Esophagus muscularis mucosa (tissue), 4 donors: ENCODE measurements at regions not wholly inside any gene's neighbourhood (a gene's known extent, or its start where the extent isn't known, plus 50 kb on each side); places are given as distances from the start of the nearest gene placed in this dataset.

Experiments used
- DNase-seq: peaks from one replicate; pipeline ENCODE4 v3.0.0-alpha.2; 2017; ENCODE audit errors: extremely low spot score
- H3K27ac ChIP-seq, 4 donors: fragments of 200-600 bp; sonication (generic); replicated peaks in 1 of 4; 1 replicate in 3 of 4; 2 replicates in 1 of 4; pipeline ENCODE4 v1.5.1; 2016 to 2019; ENCODE audit warnings: mild to moderate bottlenecking in 1 of 4
- H3K27me3 ChIP-seq, 4 donors: fragments of 200-600 bp; sonication (generic); one replicate each; pipeline versions ENCODE4 v1.5.1 to v1.6.0; 2016 to 2019
- H3K36me3 ChIP-seq, 4 donors: fragments of 200-600 bp; sonication (generic); one replicate each; pipeline ENCODE4 v1.5.1; 2016 to 2019
- H3K4me1 ChIP-seq, 4 donors: fragments of 200-600 bp; sonication (generic); one replicate each; pipeline ENCODE4 v1.5.1; 2016 to 2019
- H3K4me3 ChIP-seq, 4 donors: fragments of 200-600 bp; sonication (generic); 1 replicate in 2 of 4; 2 replicates in 2 of 4; pipeline ENCODE4 v1.5.1; 2016 to 2019; ENCODE audit warnings: mild to moderate bottlenecking in 4 of 4, moderate library complexity in 1 of 4
- H3K9me3 ChIP-seq, 4 donors: fragments of 200-600 bp; sonication (generic); 1 replicate in 3 of 4; 2 replicates in 1 of 4; pipeline ENCODE4 v1.5.1; 2016 to 2019
- EP300 ChIP-seq: sonication (generic); formaldehyde crosslinking; IDR thresholded peaks from one replicate; pipeline ENCODE4 v1.6.1; 2017; ENCODE audit warnings: antibody characterized with exemption
- POLR2A ChIP-seq: fragments of 450-650 bp; IDR thresholded peaks from one replicate; pipeline ENCODE4 v1.6.1; 2017; ENCODE audit warnings: antibody characterized with exemption, moderate library complexity, mild to moderate bottlenecking, low read depth
- POLR2AphosphoS5 ChIP-seq, 2 donors: sonication (generic); formaldehyde crosslinking; IDR thresholded peaks; one replicate each; pipeline ENCODE4 v1.6.1; 2017; ENCODE audit warnings: antibody characterized with exemption in 2 of 2
- WGBS: methylation state at CpG from one replicate; pipeline ENCODE4 v1.1.5; 2018; 5-methylcytosine and 5-hydroxymethylcytosine counted together
- intact Hi-C: fragments of 100-400 bp; cut with DNase I; formaldehyde crosslinking; loops from one replicate; pipeline ENCODE4 v1.15.1; 2023
- TF ChIP-seq, protein P1 (sequence below), 3 experiments: fragments of 200-600 bp in 2 of 3; fragments of 450-650 bp in 1 of 3; sonication (generic) in 2 of 3; IDR thresholded peaks; one replicate each; pipeline ENCODE4 v1.5.1; 2017 to 2019; ENCODE audit warnings: antibody characterized with exemption in 3 of 3, mild to moderate bottlenecking in 2 of 3, moderate library complexity in 1 of 3

DNA sequence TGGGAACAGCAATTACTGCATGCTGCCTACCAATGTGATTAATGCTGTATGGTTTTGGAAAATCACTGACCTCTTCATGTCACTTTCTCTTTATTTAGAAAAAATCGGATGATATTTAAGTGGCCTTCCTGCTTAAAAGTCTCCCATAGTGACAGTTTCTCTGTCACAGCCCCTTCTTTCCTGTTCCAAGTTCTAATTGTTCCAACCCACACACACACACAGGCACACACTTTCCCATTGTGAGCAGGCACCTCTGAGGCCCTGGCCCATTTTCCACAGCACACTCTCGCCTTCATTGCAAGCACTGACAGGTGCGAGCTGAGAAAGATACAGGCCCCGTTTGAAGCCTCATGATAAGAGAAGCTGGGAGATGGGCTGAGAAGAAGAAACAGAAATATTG lies 505.9 kb downstream of the HS3ST4 start:
- no peak for TF ChIP-seq EP300
- TF ChIP-seq, protein P1, sequence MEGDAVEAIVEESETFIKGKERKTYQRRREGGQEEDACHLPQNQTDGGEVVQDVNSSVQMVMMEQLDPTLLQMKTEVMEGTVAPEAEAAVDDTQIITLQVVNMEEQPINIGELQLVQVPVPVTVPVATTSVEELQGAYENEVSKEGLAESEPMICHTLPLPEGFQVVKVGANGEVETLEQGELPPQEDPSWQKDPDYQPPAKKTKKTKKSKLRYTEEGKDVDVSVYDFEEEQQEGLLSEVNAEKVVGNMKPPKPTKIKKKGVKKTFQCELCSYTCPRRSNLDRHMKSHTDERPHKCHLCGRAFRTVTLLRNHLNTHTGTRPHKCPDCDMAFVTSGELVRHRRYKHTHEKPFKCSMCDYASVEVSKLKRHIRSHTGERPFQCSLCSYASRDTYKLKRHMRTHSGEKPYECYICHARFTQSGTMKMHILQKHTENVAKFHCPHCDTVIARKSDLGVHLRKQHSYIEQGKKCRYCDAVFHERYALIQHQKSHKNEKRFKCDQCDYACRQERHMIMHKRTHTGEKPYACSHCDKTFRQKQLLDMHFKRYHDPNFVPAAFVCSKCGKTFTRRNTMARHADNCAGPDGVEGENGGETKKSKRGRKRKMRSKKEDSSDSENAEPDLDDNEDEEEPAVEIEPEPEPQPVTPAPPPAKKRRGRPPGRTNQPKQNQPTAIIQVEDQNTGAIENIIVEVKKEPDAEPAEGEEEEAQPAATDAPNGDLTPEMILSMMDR (IDR thresholded peaks at IDR 0.05): no peak
- TF ChIP-seq POLR2A: no peak
- TF ChIP-seq POLR2AphosphoS5 (IDR thresholded peaks at IDR 0.05): no peak
- H3K27me3 ChIP-seq: no peaks in the 10 kb centered on the region
- H3K36me3 ChIP-seq: no peaks in the 10 kb centered on the region
- intact Hi-C loops: no loop called here
- no peaks in the 10 kb centered on the region for H3K4me1 ChIP-seq
- no peaks in the 10 kb centered on the region for H3K9me3 ChIP-seq
- peak; percentile 70 for DNase-seq
- no peak overlapping the region for H3K27ac ChIP-seq
- H3K4me3 ChIP-seq: no peak overlapping the region
- 56% methylated on average over 4 of the region's 4 CpGs for WGBS

DNA sequence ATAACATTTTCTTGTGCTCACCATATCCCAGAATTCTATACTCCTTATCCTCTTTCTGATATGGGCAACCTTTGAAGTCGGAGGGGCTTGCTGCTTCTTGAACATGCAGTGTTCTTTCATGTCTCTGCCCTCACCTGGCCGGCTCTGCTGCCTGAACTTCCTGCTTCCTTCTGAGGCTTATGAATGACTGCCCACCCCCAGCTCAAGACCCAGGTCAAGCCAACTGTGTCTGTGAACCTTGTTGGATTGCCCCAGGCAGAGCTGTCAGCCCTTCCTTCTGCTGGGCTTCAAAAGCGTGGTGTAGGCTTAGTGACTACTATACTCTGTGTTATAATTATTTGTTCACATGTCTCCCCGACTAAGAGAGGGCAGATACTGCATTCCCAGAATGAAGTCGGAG lies 506.5 kb downstream of the HS3ST4 start:
- Histone ChIP-seq H3K27ac (no peak overlapping the region), H3K9me3 (no peaks in the 10 kb centered on the region), H3K4me3 (no peak overlapping the region), H3K27me3 (no peaks in the 10 kb centered on the region), H3K4me1 (no peaks in the 10 kb centered on the region), H3K36me3 (no peaks in the 10 kb centered on the region)
- TF ChIP-seq POLR2AphosphoS5 (IDR thresholded peaks at IDR 0.05): no peak
- TF ChIP-seq EP300: no peak
- TF ChIP-seq, protein P1 (IDR thresholded peaks at IDR 0.05): no peak
- TF ChIP-seq POLR2A: no peak
- intact Hi-C loops: no loop called here
- WGBS: 58% methylated on average over 5 of the region's 5 CpGs
- peak; percentile 90 for DNase-seq

DNA sequence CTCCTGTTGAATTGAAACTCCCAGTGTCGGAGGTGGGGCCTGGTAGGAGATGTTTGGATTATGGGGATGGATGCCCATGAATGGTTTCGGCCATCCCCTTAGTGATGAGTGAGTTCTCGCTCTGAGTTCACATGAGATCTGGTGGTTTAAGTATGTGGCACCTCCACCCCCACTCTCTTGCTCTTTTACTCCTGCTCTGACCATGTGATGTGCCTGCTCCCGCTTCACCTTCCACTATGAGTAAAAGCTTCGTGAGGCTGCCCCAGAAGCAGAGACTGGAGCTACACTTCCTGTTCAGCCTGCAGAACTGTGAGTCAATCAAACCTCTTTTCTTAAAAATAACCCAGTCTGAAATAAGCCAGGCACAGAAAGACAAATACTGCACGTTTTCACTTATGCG lies 512.4 kb downstream of the HS3ST4 start:
- Histone ChIP-seq H3K4me3 (no peak overlapping the region), H3K27ac (no peak overlapping the region), H3K27me3 (no peaks in the 10 kb centered on the region), H3K4me1 (no peaks in the 10 kb centered on the region), H3K9me3 (no peaks in the 10 kb centered on the region), H3K36me3 (no peaks in the 10 kb centered on the region)
- intact Hi-C loops: no loop called here
- WGBS: 79% methylated on average over 7 of the region's 7 CpGs
- DNase-seq: no peak
- TF ChIP-seq, protein P1 (IDR thresholded peaks at IDR 0.05): no peak
- TF ChIP-seq POLR2A (no peak), EP300 (no peak), POLR2AphosphoS5 (IDR thresholded peaks at IDR 0.05) (no peak)

DNA sequence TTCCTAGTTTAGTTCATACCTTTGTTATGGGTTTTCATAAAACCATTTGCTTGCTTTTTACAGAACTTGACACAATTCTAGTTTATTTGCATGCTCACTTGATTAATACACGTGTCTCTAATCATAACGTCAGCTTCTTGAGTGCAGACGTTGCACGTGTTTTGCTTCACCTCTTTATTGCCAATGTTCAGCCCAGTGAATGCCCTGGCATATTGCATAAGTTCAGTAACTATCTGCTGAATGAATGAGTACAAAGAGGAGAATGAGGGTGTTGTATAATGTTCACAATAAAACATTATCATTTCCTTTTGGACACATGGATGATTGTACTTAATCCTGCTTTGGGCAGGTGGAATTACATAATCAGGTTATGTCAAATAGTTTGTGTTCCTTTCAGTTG lies 519.8 kb downstream of the HS3ST4 start:
- intact Hi-C loops: no loop called here
- 65% methylated on average over 4 of the region's 4 CpGs for WGBS
- no peaks in the 10 kb centered on the region for H3K27me3 ChIP-seq
- DNase-seq: no peak
- H3K27ac ChIP-seq: no peak overlapping the region
- no peaks in the 10 kb centered on the region for H3K9me3 ChIP-seq
- H3K36me3 ChIP-seq: no peaks in the 10 kb centered on the region
- H3K4me3 ChIP-seq: no peak overlapping the region
- TF ChIP-seq, protein P1 (IDR thresholded peaks at IDR 0.05): no peak
- no peak for TF ChIP-seq POLR2AphosphoS5 (IDR thresholded peaks at IDR 0.05)
- TF ChIP-seq EP300: no peak
- TF ChIP-seq POLR2A: no peak
- no peaks in the 10 kb centered on the region for H3K4me1 ChIP-seq

DNA sequence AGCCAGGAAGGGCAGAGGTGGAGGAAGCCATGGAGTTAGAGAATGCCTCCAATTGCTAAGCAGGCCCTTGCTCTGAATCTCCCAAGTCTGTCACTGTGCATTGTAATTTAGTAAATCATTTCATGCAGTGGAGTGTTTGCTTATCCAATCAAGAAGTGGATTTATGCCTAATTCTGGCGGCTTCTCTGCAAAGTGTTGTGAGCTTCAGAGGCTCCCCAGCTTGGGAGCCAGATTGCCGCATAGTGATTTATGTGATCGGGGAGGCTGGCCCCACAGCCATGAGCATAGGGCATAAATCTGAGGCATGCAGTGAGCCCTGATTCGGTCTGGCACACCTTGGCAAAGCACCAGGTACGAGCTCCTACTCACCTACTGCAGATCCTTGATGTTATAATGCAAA lies 520.8 kb downstream of the HS3ST4 start:
- no peaks in the 10 kb centered on the region for H3K27me3 ChIP-seq
- H3K36me3 ChIP-seq: no peaks in the 10 kb centered on the region
- no peak overlapping the region for H3K27ac ChIP-seq
- H3K4me1 ChIP-seq: no peaks in the 10 kb centered on the region
- DNase-seq: no peak
- intact Hi-C loops: no loop called here
- no peak overlapping the region for H3K4me3 ChIP-seq
- no peaks in the 10 kb centered on the region for H3K9me3 ChIP-seq
- TF ChIP-seq POLR2AphosphoS5 (IDR thresholded peaks at IDR 0.05): no peak
- TF ChIP-seq EP300: no peak
- TF ChIP-seq POLR2A: no peak
- TF ChIP-seq, protein P1 (IDR thresholded peaks at IDR 0.05): no peak
- WGBS: 68% methylated on average over 5 of the region's 5 CpGs
